HG02943 (cell line): ENCODE measurements at regions not wholly inside any gene's neighbourhood (a gene's known extent, or its start where the extent isn't known, plus 50 kb on each side); places are given as distances from the start of the nearest gene placed in this dataset.

Source experiments
- ATAC-seq: cut with Tn5 transposase; IDR thresholded peaks from one replicate; pipeline ENCODE4 v1.9.1; 2021; ENCODE audit warnings: mild to moderate bottlenecking, low read depth, moderate library complexity; ENCODE audit not compliant: unreplicated experiment

- ATAC-seq = no peak
Measured at GRCh38 chr5:117877731-117878130, 1110.6 kb downstream of the DTWD2 start.

GRCh38 chr5:117872798-117873368 lies 1115.5 kb downstream of the DTWD2 start:
- no peak for ATAC-seq

DNA sequence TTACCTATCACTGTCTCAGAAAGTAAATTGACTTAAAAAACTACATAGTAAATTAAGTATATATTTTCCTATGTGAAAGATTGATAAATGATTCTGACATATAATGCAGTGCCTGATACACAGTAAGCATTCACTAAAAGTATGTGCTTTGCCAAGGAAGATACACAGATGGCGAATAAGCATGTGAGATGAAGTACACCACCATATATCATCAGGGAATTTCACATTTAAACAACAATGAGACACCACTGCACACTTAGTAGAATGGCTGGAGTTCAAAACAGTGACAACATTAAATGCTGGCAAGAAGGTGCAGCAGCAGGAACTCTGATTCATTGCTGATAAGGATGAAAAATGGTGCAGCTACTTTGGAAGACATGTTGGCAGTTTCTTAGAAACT lies 1118.8 kb downstream of the DTWD2 start:
- ATAC-seq = no peak

DNA sequence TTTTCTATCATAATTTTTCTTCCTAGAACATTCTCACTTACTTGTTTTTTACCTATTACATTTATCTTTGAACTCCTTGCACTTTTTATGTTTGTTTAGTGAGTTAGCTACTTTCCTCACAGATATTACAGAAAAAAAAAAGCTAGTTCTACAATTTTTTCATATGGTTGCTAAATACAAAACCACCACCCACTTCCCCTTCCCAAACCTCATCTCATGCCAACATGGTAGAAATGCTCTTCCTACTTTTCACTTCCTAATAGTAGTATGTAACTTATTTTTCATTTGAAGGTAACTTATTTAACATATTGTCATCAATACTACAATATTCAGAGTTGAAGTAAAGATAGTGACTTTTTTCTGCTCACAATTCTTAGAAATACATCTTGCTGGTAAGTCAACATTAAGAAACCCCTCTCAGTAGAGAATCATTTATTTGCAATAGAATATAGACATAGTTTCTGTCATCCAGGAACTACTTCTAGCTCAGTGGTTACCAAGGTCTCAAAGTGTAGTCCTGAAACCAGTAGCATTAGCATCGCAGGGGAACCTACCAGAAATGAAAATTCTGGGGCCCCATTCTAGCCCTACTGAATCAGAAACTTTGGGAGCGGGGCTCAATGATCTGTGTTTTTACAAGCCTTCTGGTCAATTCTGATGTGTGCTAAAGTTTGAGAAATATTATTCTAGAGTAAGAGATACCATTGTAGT lies 1124.6 kb downstream of the DTWD2 start:
- ATAC-seq = no peak

DNA sequence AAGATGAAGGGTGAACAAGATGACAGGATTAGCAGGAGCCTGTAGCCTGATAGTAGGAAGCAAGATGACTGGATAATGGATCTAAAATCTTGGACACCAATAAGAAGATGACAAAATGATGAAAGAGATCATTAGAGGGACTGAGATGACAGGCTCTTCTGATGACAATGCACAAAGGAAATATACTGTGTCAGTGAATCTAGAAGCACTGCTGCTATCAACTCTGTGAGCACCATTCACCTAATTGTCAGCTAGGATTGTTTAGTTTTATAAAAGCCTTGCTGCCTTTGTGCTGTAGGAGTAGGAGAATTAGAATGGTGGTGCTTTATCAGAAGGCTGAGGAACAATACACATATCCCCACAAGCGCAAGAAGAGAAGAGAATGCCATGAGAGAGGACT lies 1127.8 kb downstream of the DTWD2 start:
- ATAC-seq = no peak

DNA sequence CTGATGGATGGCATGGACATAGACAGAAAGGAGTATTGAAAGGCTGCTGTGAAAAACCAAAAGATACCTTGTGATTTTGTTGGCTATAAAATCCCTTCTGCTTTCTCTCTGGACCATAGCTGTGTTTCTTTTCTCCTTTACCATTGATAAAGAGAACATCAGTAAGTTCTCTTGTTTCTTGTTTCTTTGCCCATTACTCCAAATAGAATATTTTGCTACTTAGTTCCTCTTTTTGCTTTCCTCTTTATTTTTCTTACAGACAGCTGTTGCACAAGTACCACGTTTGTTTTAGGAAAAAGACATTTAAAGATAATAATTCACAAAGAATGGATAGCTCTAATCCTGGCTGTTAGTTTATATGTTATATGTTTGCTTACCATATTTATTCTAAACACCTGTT lies 1129.2 kb downstream of the DTWD2 start:
- ATAC-seq = no peak

DNA sequence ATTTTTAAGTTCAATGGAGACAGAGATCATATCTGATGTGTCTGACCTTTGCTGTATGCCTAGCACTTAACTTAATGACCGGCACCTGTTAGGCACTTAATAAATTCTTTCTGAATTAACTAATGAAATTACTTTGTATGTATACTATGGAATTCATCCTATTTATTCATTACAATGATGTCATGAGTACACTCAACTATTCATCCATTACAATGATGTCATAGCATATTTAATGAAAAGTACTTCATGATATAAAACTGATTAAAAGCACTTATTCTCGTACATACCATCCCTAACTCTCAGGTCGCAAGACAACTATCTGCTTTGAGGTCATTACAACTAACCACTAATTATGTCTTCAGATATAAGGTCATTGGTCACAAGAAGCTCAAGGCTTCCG lies 1131.6 kb downstream of the DTWD2 start:
- ATAC-seq = no peak

- no peak for ATAC-seq
Measured at GRCh38 chr5:117837786-117838185, 1150.6 kb downstream of the DTWD2 start.

- ATAC-seq = no peak
Measured at GRCh38 chr5:117833691-117834090, 1154.7 kb downstream of the DTWD2 start.

DNA sequence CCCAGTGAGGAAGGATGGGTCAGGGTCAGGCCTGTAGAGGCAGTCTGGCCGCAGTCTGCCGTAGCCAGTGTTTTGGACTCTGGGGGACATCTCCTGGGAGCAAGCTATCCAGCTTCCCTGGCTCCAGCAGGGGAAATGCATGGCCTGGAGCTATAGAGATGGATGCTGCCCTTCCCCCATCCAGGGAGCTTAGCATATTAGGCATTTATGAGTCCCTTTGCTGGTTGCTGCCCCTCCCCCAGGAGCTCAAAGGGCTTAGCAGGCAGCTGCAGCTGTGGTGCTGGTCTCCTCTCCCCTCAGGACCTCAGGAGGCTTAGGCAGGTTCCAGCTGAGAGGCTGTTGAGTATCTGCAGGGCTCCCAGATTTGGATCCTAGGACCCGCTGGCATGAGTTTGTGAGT lies 1158.7 kb downstream of the DTWD2 start:
- ATAC-seq = no peak

- no peak for ATAC-seq
Measured at GRCh38 chr5:117813850-117814249, 1174.5 kb downstream of the DTWD2 start.

- ATAC-seq = no peak
Measured at GRCh38 chr5:117812861-117813260, 1175.5 kb downstream of the DTWD2 start.

GRCh38 chr5:117809251-117809650 lies 1179.1 kb downstream of the DTWD2 start:
- no peak for ATAC-seq

- ATAC-seq = no peak
Measured at GRCh38 chr5:117805058-117805457, 1183.3 kb downstream of the DTWD2 start.

- ATAC-seq = no peak
Measured at GRCh38 chr5:117803533-117803932, 1184.8 kb downstream of the DTWD2 start.

DNA sequence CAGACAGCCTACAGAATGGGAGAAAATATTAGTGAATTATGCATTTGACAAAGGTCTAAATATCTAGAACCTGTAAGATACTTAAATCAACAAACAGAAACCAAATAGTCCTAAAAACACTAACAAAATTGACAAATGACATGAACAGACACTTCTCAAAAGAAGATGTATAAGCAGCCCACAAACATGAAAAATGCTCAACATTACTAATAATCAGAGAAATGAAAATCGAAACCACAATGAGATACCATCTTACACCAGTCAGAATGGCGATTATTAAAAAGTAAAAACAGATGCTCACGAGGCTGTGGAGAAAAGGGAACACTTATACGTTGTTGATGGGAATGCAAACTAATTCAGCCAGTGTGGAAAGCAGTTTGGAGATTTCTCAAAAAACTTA lies 1186.8 kb downstream of the DTWD2 start:
- no peak for ATAC-seq

DNA sequence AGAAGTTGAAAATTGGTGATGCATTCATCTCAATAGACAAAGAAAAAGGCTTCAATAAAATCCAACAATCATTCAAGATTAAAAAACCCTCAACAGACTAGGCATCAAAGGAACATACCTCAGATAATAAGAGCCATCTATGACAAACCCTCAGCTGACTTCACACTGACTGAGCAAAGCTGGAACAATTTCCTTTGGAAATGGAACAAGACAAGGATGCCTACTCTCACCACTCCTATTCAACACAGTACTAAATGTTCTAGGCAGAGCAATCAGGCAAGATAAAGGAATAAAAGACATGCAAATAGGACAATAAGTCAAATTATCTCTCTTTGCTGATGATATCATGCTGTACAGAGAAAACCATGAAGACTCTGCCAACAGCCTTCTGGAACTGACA lies 1188.1 kb downstream of the DTWD2 start:
- no peak for ATAC-seq

DNA sequence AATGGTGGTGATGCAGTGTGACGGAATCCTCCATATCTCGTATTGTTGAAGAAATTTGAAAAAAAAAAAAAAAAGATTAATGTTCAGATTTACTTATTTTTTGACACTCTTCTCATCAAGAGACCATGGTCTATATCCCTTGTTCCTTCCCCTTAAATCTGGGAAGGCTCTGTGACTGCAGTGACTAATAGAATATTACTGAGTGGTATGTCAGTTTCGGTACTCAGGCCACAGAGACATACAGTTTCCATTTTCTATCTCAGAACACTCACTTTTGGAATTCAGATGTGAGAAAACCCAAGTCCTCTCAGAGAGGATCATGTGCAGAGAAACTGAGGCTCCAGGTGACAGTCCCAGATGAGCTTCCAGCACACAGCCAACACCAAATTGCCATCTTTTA lies 1193.5 kb downstream of the DTWD2 start:
- ATAC-seq = no peak

- no peak for ATAC-seq
Measured at GRCh38 chr5:117793963-117794362, 1194.4 kb downstream of the DTWD2 start.

DNA sequence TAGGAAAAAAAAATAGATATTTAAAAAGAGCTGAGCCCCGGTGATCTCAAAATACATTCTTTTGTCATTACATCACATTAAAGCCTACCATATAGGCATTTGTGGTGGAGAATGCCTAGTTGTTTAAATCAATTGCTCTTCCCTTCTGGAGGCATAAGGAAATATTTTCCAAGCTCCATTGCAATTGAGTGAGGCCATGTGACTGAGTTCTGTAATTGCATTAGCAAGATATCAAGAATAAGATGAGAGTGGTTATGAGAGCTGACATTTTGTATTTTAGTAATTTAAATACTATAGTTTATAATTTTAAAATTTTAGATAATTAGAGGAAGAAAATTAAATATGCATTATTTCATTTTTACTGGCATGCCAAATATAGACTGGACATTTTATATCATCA lies 1195.9 kb downstream of the DTWD2 start:
- no peak for ATAC-seq

GRCh38 chr5:117788596-117788995 lies 1199.8 kb downstream of the DTWD2 start:
- no peak for ATAC-seq

GRCh38 chr5:117779171-117779570 lies 1204.5 kb upstream of the SEMA6A start:
- no peak for ATAC-seq

- no peak for ATAC-seq
Measured at GRCh38 chr5:117776977-117777376, 1202.4 kb upstream of the SEMA6A start.
